Breast epithelium (tissue), 4 donors: ENCODE measurements at regions not wholly inside any gene's neighbourhood (a gene's known extent, or its start where the extent isn't known, plus 50 kb on each side); places are given as distances from the start of the nearest gene placed in this dataset.
"Not testable (repeated sequence)": the region's sequence is repeated elsewhere in the genome, so short reads cannot be mapped to it uniquely, and the experiment has no call there.

Experiments
- DNase-seq, 2 donors: peaks; one replicate each; pipeline ENCODE4 v3.0.0-alpha.2; 2019; ENCODE audit warnings: low spot score in 2 of 2
- H3K27ac ChIP-seq, 2 donors: fragments of 200-600 bp; sonication (generic) in 1 of 2; one replicate each; pipeline ENCODE4 v1.5.1; 2016 to 2019; ENCODE audit warnings: mild to moderate bottlenecking in 1 of 2
- H3K27me3 ChIP-seq, 2 donors: fragments of 200-600 bp; sonication (generic) in 1 of 2; one replicate each; pipeline versions ENCODE4 v1.5.1 to v1.6.0; 2017 to 2019; ENCODE audit warnings: control low read depth in 1 of 2, mild to moderate bottlenecking in 1 of 2
- H3K36me3 ChIP-seq: fragments of 200-600 bp; one replicate; pipeline ENCODE4 v1.5.1; 2019
- H3K4me1 ChIP-seq, 2 donors: fragments of 200-600 bp; sonication (generic); one replicate each; pipeline ENCODE4 v1.5.1; 2016 to 2019; ENCODE audit warnings: control low read depth in 1 of 2
- H3K4me3 ChIP-seq, 3 donors: fragments of 200-600 bp; sonication (generic); 1 replicate in 2 of 3; 2 replicates in 1 of 3; pipeline ENCODE4 v1.5.1; 2016 to 2019; ENCODE audit warnings: mild to moderate bottlenecking in 3 of 3, moderate library complexity in 2 of 3
- H3K9me3 ChIP-seq, 2 donors: fragments of 200-600 bp; sonication (generic) in 1 of 2; one replicate each; pipeline ENCODE4 v1.5.1; 2016 to 2019; ENCODE audit warnings: control low read depth in 1 of 2
- POLR2A ChIP-seq: fragments of 450-650 bp; IDR thresholded peaks from one replicate; pipeline ENCODE4 v1.6.1; 2016; ENCODE audit warnings: antibody characterized with exemption, mild to moderate bottlenecking, moderate library complexity
- POLR2AphosphoS5 ChIP-seq, 3 donors: sonication (generic); formaldehyde crosslinking; IDR thresholded peaks; one replicate each; pipeline ENCODE4 v1.6.1; 2017; ENCODE audit warnings: antibody characterized with exemption in 3 of 3
- intact Hi-C: fragments of 100-400 bp; cut with DNase I; formaldehyde crosslinking; loops from one replicate; pipeline ENCODE4 v1.15.1; 2023; ENCODE audit warnings: low total_unique reads
- TF ChIP-seq, protein P1 (sequence below), 3 donors: fragments of 450-650 bp; IDR thresholded peaks; one replicate each; pipeline ENCODE4 v1.5.1; 2016 to 2017; ENCODE audit warnings: antibody characterized with exemption in 3 of 3, mild to moderate bottlenecking in 3 of 3, moderate library complexity in 3 of 3

DNA sequence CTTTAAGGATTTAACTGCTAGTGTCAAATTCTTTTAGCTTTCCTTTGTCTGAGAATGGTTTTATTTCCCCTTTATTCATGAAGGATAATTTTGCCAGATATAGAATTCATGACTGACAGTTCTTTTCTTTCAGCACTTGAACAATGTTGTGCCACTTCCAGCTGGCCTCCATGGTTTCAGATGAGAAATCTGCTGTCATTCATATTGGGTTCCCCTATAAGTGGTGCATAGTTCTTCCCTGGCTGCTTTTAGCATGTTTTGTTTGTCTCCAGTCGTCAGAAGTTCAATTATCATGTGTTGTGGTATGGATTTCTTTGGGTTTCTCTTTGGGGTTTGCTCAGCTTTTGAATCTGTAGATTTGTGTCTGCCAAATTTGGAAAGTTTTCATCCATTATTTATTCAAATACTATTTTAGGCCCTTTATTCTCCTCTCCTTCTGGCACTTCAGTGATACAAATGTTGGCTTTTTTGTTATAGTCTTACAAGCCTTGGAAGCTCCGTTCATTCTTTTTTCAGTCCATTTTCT lies 76.3 kb upstream of the TGM3 start:
- no peaks in the 10 kb centered on the region for H3K9me3 ChIP-seq
- intact Hi-C loops: no loop called here
- TF ChIP-seq POLR2AphosphoS5 (IDR thresholded peaks at IDR 0.05) (no peak), POLR2A (no peak)
- TF ChIP-seq, protein P1, sequence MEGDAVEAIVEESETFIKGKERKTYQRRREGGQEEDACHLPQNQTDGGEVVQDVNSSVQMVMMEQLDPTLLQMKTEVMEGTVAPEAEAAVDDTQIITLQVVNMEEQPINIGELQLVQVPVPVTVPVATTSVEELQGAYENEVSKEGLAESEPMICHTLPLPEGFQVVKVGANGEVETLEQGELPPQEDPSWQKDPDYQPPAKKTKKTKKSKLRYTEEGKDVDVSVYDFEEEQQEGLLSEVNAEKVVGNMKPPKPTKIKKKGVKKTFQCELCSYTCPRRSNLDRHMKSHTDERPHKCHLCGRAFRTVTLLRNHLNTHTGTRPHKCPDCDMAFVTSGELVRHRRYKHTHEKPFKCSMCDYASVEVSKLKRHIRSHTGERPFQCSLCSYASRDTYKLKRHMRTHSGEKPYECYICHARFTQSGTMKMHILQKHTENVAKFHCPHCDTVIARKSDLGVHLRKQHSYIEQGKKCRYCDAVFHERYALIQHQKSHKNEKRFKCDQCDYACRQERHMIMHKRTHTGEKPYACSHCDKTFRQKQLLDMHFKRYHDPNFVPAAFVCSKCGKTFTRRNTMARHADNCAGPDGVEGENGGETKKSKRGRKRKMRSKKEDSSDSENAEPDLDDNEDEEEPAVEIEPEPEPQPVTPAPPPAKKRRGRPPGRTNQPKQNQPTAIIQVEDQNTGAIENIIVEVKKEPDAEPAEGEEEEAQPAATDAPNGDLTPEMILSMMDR (IDR thresholded peaks at IDR 0.05): no peak
- no peak for DNase-seq
- H3K27me3 ChIP-seq: no peaks in the 10 kb centered on the region
- H3K27ac ChIP-seq: no peak overlapping the region
- no peak overlapping the region for H3K4me3 ChIP-seq
- no peaks in the 10 kb centered on the region for H3K4me1 ChIP-seq
- no peaks in the 10 kb centered on the region for H3K36me3 ChIP-seq

DNA sequence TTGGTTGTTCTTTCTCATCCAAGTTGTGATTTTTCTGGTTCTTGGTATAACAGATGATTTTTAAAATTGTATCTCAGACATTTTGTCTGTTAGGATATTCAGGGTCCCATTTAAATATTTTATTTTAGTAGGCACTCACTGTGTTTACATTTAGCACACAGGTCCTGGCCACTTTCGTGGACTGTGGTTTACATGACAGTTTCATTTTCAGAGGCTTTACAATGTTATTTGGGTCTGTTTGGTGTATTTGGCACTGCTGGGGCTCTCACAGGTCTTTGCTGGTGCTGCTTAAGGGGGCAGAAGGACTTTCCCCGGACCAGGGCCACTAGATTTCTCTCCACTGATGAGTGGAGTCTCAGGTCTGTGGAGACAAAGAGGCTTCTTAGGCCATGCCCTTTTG lies 75.5 kb upstream of the TGM3 start:
- Histone ChIP-seq H3K4me3 (no peak overlapping the region), H3K36me3 (no peaks in the 10 kb centered on the region), H3K27me3 (no peaks in the 10 kb centered on the region), H3K9me3 (no peaks in the 10 kb centered on the region), H3K27ac (no peak overlapping the region), H3K4me1 (no peaks in the 10 kb centered on the region)
- intact Hi-C loops: no loop called here
- DNase-seq: no peak
- TF ChIP-seq POLR2AphosphoS5 (IDR thresholded peaks at IDR 0.05) (no peak), POLR2A (no peak)
- TF ChIP-seq, protein P1 (IDR thresholded peaks at IDR 0.05): no peak

DNA sequence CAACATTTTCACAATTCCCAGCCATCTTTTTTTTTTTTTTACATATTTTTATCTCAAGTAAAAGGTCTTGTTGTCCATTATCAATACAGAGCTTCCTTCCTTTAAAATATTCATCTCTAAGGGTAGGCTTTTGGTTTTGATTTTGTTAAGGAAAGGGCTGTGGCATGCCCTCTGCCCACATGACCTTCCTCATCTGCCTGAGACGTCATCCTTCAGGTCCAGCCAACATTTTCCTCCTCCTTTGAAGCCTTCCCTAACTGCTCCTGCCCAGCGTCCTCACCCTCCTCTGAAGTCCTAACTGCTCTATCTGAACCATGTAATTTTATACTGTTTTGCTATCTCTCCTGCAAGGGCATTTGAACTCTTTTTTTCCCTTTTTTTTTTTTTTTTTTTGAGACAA lies 73.9 kb upstream of the TGM3 start:
- intact Hi-C loops: no loop called here
- no peaks in the 10 kb centered on the region for H3K9me3 ChIP-seq
- TF ChIP-seq, protein P1 (IDR thresholded peaks at IDR 0.05): no peak
- TF ChIP-seq POLR2A (no peak), POLR2AphosphoS5 (IDR thresholded peaks at IDR 0.05) (no peak)
- H3K4me1 ChIP-seq: no peaks in the 10 kb centered on the region
- no peaks in the 10 kb centered on the region for H3K36me3 ChIP-seq
- no peak overlapping the region for H3K4me3 ChIP-seq
- no peak for DNase-seq
- H3K27me3 ChIP-seq: no peaks in the 10 kb centered on the region
- no peak overlapping the region for H3K27ac ChIP-seq

DNA sequence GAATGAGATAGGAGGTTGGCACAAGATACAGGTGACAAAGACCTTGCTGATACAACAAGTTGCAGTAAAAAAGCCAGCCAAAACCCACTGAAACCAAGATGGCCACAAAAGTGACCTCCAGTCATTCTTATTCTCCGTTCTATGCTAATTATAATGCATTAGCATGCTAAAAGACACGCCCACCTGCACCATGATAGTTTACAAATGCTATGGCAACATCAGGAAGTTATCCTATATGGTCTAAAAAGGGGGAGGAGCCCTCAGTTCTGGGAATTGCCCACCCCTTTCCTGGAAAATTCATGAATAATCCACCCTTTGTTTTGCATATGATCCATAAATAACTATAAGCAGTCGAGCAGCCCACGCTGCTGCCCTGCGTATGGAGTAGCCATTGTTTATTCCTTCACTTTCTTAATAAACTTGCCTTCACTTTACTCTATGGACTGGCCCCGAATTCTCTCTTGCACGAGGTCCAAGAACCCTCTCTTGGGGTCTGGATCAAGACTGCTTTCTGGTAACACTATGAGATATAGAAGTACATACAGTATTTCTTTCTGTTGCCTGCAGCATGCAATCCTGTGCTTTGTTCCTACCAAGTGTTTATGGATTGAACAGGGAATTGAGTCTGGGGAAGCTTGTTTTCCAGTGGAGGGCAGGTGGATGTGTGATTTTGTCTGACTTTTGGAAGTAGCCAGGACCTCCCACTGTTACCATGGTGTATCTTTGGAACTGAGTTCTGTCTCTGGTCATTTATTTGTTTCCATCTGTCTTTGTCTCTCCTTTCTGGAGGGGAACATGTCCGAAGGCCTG lies 72.0 kb upstream of the TGM3 start:
- H3K27me3 ChIP-seq: no peaks in the 10 kb centered on the region
- TF ChIP-seq POLR2AphosphoS5 (IDR thresholded peaks at IDR 0.05) (no peak), POLR2A (no peak)
- TF ChIP-seq, protein P1 (IDR thresholded peaks at IDR 0.05): no peak
- no peak for DNase-seq
- no peaks in the 10 kb centered on the region for H3K36me3 ChIP-seq
- no peaks in the 10 kb centered on the region for H3K9me3 ChIP-seq
- intact Hi-C loops: no loop called here
- no peaks in the 10 kb centered on the region for H3K4me1 ChIP-seq
- no peak overlapping the region for H3K27ac ChIP-seq
- no peak overlapping the region for H3K4me3 ChIP-seq

DNA sequence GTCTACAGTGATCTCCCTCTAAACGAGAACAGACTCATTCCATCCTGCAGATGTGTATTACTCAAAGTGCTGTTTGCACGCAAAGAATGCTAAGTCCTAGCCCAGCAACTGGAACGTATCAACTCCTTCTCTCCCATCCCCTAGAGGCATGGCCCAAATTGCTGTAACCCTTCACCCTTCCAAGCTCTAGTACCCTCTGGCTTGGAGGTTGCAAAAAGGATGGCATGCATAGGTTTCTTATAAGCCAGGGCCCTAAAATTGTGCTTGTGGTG lies 71.5 kb upstream of the TGM3 start:
- no peak for TF ChIP-seq POLR2AphosphoS5 (IDR thresholded peaks at IDR 0.05)
- TF ChIP-seq, protein P1 (IDR thresholded peaks at IDR 0.05): no peak
- TF ChIP-seq POLR2A: no peak
- no peak overlapping the region for H3K4me3 ChIP-seq
- H3K36me3 ChIP-seq: no peaks in the 10 kb centered on the region
- H3K27ac ChIP-seq: no peak overlapping the region
- no peaks in the 10 kb centered on the region for H3K4me1 ChIP-seq
- no peak for DNase-seq
- intact Hi-C loops: no loop called here
- no peaks in the 10 kb centered on the region for H3K9me3 ChIP-seq
- H3K27me3 ChIP-seq: no peaks in the 10 kb centered on the region

DNA sequence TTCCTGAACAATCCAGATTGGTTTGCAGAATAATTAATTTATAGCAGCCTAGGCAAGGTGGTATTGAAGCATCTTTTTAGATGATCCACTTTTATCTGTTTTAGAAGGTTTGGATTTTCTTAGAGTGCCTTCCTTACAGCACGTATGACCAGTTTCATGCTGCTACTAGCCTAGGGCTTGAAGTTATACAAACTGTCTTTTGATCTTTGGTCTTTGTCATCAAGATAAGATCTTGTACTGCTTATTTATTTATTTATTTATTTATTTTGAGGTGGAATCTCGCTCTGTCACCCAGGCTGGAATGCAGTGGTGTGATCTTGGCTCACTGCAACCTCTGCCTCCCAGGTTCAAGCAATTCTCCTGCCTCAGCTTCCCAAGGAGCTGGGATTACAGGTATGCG lies 68.5 kb upstream of the TGM3 start:
- H3K9me3 ChIP-seq, H3K27ac ChIP-seq, intact Hi-C loops, H3K4me3 ChIP-seq, H3K27me3 ChIP-seq, DNase-seq, H3K36me3 ChIP-seq, H3K4me1 ChIP-seq: not testable (repeated sequence)
